Neural cell (in vitro differentiated cells): ENCODE measurements at regions not wholly inside any gene's neighbourhood (a gene's known extent, or its start where the extent isn't known, plus 50 kb on each side); places are given as distances from the start of the nearest gene placed in this dataset.

Source experiments
- H2AFZ ChIP-seq: fragments of 200-600, 300-800 bp; sonication (generic), shearing (Covaris generic); 2 replicates; pipeline ENCODE4 v1.6.0; 2014; ENCODE audit warnings: low read depth, mild to moderate bottlenecking, antibody characterized with exemption, low read length, moderate library complexity
- H3F3A ChIP-seq: fragments of 200-600 bp; shearing (Covaris generic); 2 replicates; pipeline ENCODE4 v1.6.1; 2016; ENCODE audit warnings: mild to moderate bottlenecking, moderate library complexity, mixed read lengths, antibody characterized with exemption, low read length; ENCODE audit not compliant: insufficient read depth, poor library complexity, severe bottlenecking
- H3K27ac ChIP-seq: fragments of 200-600, 300-800 bp; sonication (generic), shearing (Covaris generic); 2 replicates; pipeline ENCODE4 v1.5.1; 2014; ENCODE audit warnings: mild to moderate bottlenecking, low read length, moderate library complexity
- H3K27me3 ChIP-seq: fragments of 300-800, 200-600 bp; sonication (generic), shearing (Covaris generic); 2 replicates; pipeline ENCODE4 v1.6.0; 2014; ENCODE audit warnings: mild to moderate bottlenecking, low read depth, low read length, moderate library complexity; ENCODE audit not compliant: insufficient read depth
- H3K36me3 ChIP-seq: fragments of 300-800, 200-600 bp; sonication (generic), shearing (Covaris generic); 2 replicates; pipeline ENCODE4 v1.5.1; 2014; ENCODE audit warnings: mild to moderate bottlenecking, antibody characterized with exemption, low read length, moderate library complexity; ENCODE audit not compliant: insufficient read depth
- H3K4me2 ChIP-seq: fragments of 300-800, 200-600 bp; sonication (generic), shearing (Covaris generic); 2 replicates; pipeline ENCODE4 v1.6.0; 2014; ENCODE audit warnings: mild to moderate bottlenecking, low read length
- H3K4me3 ChIP-seq: fragments of 300-800, 200-600 bp; sonication (generic), shearing (Covaris generic); 2 replicates; pipeline ENCODE4 v1.5.1; 2014; ENCODE audit warnings: mild to moderate bottlenecking, low read length, moderate library complexity
- H3K79me2 ChIP-seq: fragments of 200-600 bp; shearing (Covaris generic); replicated peaks from 2 replicates; pipeline ENCODE4 v1.6.0; 2014; ENCODE audit warnings: mild to moderate bottlenecking, low read length, moderate library complexity; ENCODE audit not compliant: insufficient read depth
- H3K9ac ChIP-seq: fragments of 300-800, 200-600 bp; sonication (generic), shearing (Covaris generic); 2 replicates; pipeline ENCODE4 v1.6.1; 2016; ENCODE audit warnings: mild to moderate bottlenecking, low read length, mixed read lengths
- H3K9me2 ChIP-seq: fragments of 200-600 bp; shearing (Covaris generic); 2 replicates; pipeline ENCODE4 v1.6.1; 2016; ENCODE audit warnings: mild to moderate bottlenecking, low read length, mixed read lengths; ENCODE audit not compliant: insufficient read depth
- H3K9me3 ChIP-seq: fragments of 200-600, 300-800 bp; sonication (generic), shearing (Covaris generic); 2 replicates; pipeline ENCODE4 v1.6.1; 2016; ENCODE audit warnings: mild to moderate bottlenecking, mixed run types, low read length, moderate library complexity, mixed read lengths
- H4K20me1 ChIP-seq: fragments of 200-600 bp; shearing (Covaris generic); 2 replicates; pipeline ENCODE4 v1.6.1; 2016; ENCODE audit warnings: mild to moderate bottlenecking, mixed run types; ENCODE audit not compliant: insufficient read depth
- CTCF ChIP-seq: fragments of 450-650 bp; IDR thresholded peaks from 2 replicates; pipeline ENCODE4 v1.5.1; 2014; ENCODE audit warnings: antibody characterized with exemption, mild to moderate bottlenecking, moderate library complexity; ENCODE audit not compliant: poor library complexity, severe bottlenecking
- EP300 ChIP-seq: fragments of 450-650 bp; conservative IDR thresholded peaks from 2 replicates; pipeline ENCODE4 v1.6.1; 2014; ENCODE audit warnings: antibody characterized with exemption, mild to moderate bottlenecking, moderate library complexity; ENCODE audit not compliant: poor library complexity, severe bottlenecking
- MXI1 ChIP-seq: fragments of 450-650 bp; conservative IDR thresholded peaks from 2 replicates; pipeline ENCODE4 v1.6.1; 2014; ENCODE audit warnings: antibody characterized with exemption, mild to moderate bottlenecking; ENCODE audit not compliant: poor library complexity, severe bottlenecking
- POLR2AphosphoS5 ChIP-seq: IDR thresholded peaks from 2 replicates; pipeline ENCODE4 v1.6.1; 2012
- RAD21 ChIP-seq: fragments of 450-650 bp; conservative IDR thresholded peaks from 2 replicates; pipeline ENCODE4 v1.6.1; 2014; ENCODE audit warnings: antibody characterized with exemption, mild to moderate bottlenecking, moderate library complexity
- REST ChIP-seq: IDR thresholded peaks from 2 replicates; pipeline ENCODE4 v1.6.1; 2012; ENCODE audit warnings: borderline replicate concordance
- SMC3 ChIP-seq: fragments of 450-650 bp; conservative IDR thresholded peaks from 2 replicates; pipeline ENCODE4 v1.6.1; 2014; ENCODE audit warnings: antibody characterized with exemption, mild to moderate bottlenecking, moderate library complexity; ENCODE audit not compliant: poor library complexity
- TAF1 ChIP-seq: IDR thresholded peaks from 2 replicates; pipeline ENCODE4 v1.6.1; 2012; ENCODE audit warnings: low read depth

- TF ChIP-seq POLR2AphosphoS5 (no peak), SMC3 (no peak), CTCF (no peak), TAF1 (no peak), EP300 (no peak), RAD21 (no peak), REST (no peak)
- H3K27me3 ChIP-seq: no peaks in the 10 kb centered on the region
- no peaks in the 10 kb centered on the region for H3K79me2 ChIP-seq
These were observed 183.0 kb downstream of the SUCNR1 start for GRCh38 chr3:152056481-152056880.

DNA sequence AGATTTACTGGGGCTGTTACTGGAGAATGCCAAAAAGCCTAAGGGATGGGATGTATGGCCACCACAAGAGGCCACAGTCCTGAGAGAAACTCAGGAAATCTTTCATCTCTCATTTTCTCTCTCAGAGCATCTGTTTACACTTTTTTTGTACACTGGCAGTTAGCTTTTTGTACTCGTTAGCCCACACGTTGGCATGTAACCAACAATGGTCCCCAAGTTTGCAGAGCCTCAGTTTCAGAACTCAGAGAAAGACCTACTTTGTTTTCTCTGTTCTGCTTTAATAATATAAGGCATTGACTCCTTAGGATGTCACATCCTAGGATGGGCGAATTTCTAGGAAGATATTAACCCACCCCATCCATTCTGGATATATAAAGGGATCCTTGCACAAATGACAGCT, 183.5 kb downstream of the SUCNR1 start:
- TF ChIP-seq CTCF (no peak), EP300 (no peak), REST (no peak), MXI1 (no peak), POLR2AphosphoS5 (no peak), TAF1 (no peak), RAD21 (no peak)

More at GRCh38 chr3:152056481-152056880, 183.0 kb downstream of the SUCNR1 start:
- Histone ChIP-seq H3K9me2 (no peaks in the 10 kb centered on the region), H3K4me2 (no peak overlapping the region), H3K36me3 (no peaks in the 10 kb centered on the region), H2AFZ (no peak overlapping the region), H3K27ac (no peak overlapping the region), H3F3A (no peaks in the 10 kb centered on the region), H4K20me1 (no peaks in the 10 kb centered on the region), H3K4me3 (no peak overlapping the region), H3K9me3 (no peaks in the 10 kb centered on the region), H3K9ac (no peak overlapping the region)

More for the DNA sequence above, 183.5 kb downstream of the SUCNR1 start:
- H3K79me2 ChIP-seq: no peaks in the 10 kb centered on the region
- no peaks in the 10 kb centered on the region for H3F3A ChIP-seq
- H4K20me1 ChIP-seq: no peaks in the 10 kb centered on the region
- no peaks in the 10 kb centered on the region for H3K9me2 ChIP-seq
- H3K4me3 ChIP-seq: no peak overlapping the region
- H3K9me3 ChIP-seq: no peaks in the 10 kb centered on the region
- H3K36me3 ChIP-seq: no peaks in the 10 kb centered on the region
- H2AFZ ChIP-seq: no peak overlapping the region
- no peak overlapping the region for H3K27ac ChIP-seq
- H3K4me2 ChIP-seq: no peak overlapping the region
- H3K9ac ChIP-seq: no peak overlapping the region
- H3K27me3 ChIP-seq: no peaks in the 10 kb centered on the region
